GM18507 (cell line): ENCODE measurements at regions not wholly inside any gene's neighbourhood (a gene's known extent, or its start where the extent isn't known, plus 50 kb on each side); places are given as distances from the start of the nearest gene placed in this dataset.
"Not testable (repeated sequence)": the region's sequence is repeated elsewhere in the genome, so short reads cannot be mapped to it uniquely, and the experiment has no call there.

Experiments used
- DNase-seq: peaks from one replicate; pipeline ENCODE4 v3.0.0; 2011; ENCODE audit warnings: low read depth; ENCODE audit not compliant: insufficient read length; ENCODE audit errors: extremely low spot score
- FAIRE-seq: peaks from 2 replicates; lab custom pipeline; 2011; peaks lifted over from hg19 to GRCh38; lab: Jason Lieb, UNC

DNA sequence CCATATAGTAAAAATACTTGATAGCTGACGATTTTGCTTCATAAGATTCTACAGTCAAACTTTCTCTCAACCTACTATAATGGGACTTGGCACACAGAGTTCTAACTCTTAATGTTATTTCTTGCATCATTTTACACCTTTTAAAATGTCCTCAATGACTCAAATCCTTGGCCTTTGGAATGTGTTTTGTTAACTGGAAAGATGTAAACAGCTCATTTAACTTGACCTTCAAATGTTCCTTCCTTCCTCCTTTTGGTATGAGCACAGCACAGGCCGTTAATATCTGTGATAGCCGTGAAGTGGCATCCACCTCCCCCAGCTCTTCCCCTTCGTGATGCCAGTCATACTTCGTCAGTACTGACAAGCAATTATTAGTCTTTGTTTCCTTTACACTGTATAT, 972.0 kb upstream of the CITED2 start:
- DNase-seq (no peak), FAIRE-seq (no peak)

DNA sequence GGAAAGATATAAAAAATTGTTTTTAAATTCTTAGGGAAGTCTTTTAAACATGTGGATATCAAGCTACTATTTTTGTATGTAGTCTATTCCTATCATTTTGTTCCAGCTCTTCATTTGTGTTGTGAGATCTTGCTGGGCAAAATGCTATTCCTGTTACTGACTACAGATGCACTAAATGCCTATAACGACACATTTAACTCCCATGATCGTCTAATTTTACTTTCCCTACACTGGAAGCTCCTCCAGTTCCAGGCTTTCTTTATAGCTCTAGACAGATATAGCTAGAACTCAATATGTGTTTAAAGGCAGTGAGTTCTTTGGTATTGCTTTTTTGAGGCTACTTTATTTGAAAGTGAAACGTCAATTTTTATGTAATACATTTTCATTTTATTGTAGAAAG, 971.5 kb upstream of the CITED2 start:
- no peak for FAIRE-seq
- no peak for DNase-seq

DNA sequence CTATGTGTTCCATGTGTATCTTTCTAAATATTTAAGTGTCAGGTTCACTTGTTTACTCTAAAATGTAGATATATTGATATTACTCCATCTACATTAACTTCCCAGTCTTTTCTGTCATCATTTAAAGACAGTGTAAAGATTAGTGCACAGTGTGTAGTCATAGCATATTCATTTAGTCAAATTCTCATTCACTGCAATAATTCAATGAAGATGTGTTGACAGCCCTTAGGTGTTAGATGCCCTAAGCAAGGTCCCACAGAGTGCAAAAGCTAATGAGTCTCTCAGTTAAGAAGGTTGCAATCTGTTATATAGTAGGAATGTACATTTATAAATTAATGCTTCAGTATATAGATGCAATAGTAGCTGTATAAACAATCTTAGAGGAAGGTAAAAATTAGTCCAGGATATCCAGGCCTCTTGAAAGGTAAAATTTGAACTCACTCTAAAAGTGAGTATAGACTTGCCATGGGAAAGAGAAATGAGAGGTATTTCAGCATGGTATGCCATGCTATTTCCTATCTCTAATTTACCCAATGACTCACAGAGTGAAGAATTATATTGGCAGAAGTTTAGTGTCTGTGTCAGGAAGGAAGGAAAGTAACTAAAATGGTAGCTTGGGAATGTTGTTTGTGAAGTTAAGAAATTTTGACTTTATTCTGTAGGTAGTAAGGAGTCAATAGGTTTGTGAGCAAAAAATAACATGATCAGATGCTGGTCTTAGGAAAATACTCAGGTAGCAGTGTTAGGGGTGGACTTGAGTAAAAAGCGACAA, 969.9 kb upstream of the CITED2 start:
- DNase-seq, result no peak
- FAIRE-seq, result no peak

DNA sequence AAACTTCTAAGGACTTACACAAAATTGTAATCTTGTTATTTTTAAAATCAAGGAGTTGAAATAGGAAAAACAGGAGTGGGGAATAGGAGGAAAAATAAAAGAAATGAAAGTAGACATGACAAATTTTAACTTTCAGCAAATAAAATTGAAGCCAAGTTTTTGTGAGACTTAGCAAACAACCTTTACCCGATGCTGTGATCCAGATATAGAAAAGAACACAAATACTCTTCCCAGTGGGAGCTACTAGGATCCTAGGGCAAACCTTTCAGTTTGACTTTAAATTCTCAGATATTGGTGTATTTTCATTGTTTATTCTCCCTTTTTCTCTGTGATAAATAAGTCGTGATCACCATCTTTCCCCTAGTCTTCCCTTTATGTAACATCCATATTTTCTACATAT, 968.7 kb upstream of the CITED2 start:
- FAIRE-seq (no peak), DNase-seq (no peak)

DNA sequence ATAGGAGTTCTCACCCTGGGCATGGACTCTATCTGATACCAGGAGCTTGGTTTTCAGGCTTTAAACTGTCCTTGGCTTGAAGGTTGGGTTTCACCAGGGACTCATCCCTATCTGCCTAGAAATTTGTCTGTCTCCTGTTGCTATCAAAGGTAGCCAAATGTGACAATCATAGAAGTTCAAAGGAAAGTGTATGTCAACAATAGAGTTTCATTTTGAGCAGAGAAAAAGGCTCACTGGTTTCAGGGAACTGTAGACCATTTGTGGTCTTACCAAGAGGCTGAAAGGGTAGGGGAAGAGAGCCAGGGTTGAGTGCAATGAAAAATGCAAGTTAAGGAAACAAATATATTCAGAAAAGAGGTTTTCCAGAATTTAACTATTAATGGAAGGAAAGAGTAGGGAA, 966.8 kb upstream of the CITED2 start:
- FAIRE-seq (no peak), DNase-seq (no peak)

DNA sequence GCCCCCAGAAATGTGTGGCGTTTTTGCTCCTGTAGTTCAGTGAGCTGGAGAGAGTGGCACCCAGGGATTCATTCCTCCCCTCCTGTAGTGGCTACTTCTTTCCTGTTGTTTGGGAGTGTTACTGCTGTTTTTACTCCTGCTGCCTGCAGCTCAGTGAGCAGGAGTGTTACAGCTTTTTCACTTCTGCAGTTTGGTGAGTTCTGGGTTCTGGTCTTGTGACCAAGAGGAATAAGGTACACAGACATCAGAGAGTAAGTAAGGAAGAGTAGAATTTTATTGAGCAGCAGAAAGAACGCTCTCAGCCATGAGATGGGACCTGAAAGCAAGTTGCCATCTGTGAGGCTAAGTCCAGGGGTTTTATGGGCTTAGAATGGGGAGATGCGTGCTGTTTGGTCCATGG, 966.3 kb upstream of the CITED2 start:
- no peak for DNase-seq
- no peak for FAIRE-seq

DNA sequence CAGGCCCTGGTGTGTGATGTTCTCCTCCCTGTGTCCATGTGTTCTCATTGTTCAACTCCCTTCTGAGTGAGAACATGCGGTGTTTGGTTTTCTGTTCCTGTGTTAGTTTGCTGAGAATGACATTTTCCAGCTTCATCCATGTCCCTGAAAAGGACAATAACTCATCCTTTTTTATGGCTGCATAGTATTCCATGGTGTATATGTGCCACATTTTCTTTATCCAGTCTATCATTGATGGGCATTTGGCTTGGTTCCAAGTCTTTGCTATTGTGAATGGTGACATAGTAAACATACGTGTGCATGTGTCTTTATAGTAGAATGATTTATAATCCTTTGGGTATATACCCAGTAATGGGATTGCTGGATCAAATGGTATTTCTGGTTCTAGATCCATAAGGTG, 964.6 kb upstream of the CITED2 start:
- not testable (repeated sequence) for DNase-seq, FAIRE-seq

DNA sequence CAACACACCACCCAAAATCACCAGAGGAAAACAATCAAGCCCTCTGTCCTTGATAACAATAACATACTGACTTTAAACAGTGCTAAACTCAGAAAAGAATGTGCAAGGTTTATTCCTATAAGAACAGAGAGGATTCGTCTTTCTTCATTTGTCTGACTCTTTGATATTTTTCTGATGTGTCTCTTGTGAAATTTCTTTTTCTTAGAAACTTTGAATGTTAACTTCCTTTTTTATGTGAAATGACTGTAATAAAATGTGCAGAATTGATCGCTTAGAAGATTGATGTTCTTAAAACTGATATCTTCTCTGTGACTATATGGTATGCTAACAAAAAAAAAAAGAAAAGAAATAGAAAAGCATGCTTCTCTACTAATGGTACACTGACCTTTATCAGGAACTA, 947.4 kb upstream of the CITED2 start:
- FAIRE-seq (no peak), DNase-seq (no peak)

DNA sequence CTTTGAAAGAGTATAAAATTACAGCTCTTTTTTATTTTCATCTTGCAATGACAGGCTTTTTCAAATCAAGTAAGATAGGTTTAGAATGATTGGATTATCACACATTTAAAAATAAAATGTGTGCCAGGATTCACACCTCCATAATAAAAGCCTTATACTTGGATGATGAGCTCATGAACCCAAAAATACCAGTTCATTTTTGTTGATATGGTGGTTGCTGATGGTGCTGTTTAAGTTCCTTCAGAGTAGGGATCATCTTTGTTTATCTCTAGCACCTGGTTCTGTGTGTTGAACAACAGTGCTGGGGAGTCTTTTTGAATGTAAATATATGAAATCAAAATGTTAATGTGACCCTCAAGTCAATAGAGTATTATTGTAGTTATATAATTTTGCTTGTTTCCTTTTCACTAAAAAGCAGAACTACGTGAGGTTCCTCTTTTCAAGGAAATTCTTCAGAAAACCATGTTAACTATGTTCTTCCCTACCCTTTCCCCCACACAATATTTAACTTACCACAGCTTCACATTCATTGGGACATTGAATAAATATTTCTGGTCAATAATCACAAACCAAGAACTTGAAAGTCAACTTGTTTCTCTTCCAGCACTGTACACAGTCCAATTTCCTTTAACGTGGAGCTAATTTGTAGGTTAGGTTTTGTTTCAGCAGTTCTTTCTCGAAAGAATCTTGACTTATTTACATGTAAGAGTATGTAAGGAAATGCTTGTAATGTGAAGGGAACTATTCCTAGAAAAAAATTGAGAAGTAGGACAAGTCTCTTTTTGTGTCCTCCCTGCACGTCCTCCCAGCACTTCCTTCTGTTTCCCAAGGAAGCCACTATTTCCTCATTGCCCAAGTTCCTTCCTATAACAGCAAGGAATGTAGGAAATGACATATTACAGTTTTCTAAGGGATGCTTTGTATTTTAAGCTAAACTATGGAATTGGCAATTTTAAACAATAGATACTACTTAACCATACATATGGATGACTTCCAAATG, 945.9 kb upstream of the CITED2 start:
- FAIRE-seq (no peak), DNase-seq (no peak)

DNA sequence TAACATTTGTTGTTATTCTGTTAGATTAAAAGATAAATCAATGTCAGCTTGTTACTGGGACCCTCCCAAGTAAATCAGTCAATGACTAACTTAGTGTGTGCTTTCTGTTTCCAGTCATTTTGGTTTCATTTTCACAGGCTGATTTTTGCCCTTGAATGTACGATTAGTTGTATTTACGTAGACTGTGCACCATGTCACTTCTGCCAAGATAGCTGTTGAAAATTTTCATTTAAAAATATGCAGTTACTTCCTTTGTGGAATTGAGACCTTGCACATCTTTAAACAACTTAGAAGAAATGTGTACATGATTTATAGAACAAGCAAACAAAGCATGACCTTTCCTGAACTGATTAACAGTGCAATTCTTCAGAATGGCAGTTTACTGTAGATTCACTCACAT, 944.8 kb upstream of the CITED2 start:
- FAIRE-seq (no peak), DNase-seq (no peak)

DNA sequence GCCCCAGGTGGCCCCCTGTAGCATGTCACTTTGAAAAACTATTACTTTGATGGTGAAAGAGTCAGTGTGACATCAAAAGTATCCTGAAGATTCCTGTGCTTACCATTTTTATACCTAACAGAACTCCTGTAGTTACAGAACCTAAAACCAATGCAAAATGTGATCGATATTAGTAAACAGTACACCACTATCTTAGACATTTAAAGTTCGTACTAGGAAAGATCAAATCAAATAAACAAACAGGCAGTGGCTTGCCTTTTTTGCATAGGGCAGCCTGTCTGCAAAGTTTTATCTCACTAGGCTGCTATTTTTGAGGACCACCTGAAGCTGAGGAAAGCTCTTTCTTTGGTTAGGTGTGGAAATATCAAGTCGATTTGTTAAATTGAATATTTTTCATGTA, 944.0 kb upstream of the CITED2 start:
- FAIRE-seq (no peak), DNase-seq (no peak)

DNA sequence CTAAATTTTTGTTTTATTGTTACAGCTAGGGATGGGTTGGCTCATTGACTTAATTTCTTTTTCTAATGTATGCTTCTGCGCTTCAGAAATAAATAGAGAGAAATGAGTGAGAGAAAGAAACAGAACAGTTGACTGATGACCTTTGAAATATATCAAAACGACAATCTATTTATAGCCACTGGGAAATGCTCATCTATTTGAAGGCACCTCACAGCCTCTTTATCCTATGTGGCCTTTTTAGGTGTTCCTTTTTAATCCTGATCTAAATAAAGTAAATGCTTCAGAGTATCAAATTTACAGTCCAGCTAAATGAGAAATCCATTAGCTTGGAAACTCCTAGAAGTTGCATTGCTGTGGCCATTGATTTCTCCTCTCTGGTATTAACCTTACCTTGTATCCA, 943.5 kb upstream of the CITED2 start:
- FAIRE-seq, result no peak
- no peak for DNase-seq

DNA sequence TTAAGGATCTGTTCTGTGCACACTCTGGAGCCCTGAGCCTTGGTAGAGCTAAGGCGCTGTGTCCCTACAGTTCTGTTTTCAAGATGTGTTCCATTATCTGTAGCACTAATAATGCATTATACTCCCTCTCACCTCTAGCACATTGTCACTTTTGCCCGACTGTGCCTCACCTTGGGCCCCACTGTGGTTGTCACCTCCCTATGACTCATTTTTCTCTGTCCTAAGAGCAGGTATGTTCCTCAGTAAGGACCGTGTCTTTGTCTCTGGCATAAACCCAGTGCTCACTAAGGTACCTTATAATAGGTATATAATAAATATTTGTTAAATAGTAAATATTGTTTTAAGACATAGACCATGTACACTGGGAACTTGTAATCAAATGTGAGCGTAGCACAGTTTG, 942.5 kb upstream of the CITED2 start:
- DNase-seq (no peak), FAIRE-seq (no peak)

DNA sequence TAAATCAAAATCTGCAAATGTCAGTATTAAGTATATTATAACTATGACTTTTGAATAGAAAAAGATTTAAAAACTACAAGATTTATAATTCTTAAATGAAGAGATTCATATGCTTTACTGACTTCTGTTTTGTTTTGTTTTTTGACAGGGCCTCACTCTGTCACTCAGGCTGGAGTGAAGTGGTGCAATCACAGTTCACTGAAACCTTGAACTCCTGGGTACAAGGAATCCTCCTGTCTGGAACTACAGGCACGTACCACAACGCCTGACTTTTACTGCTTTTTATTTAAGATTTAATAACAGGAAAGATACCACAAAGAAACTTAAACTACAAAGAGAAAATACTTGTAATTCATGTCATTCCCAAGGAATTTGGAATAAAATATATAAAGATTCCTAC, 940.2 kb upstream of the CITED2 start:
- no peak for FAIRE-seq
- no peak for DNase-seq

DNA sequence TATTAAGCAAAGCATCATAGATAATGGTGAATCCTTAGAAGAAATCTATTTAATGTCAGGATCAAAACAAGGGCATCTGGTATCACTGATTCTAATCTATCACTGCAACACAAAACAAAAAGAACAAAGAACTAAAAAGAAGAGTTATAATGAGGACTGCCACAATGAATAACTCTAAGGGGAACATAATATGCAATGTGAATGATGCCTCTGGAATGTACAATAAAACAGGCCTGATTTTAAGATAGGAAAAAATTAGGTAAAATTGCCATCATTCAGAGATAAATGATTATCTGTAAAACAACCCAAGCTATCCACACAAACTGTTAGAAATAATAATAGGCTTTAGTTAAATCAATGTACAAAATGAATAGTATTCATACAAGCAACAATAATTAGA, 936.7 kb upstream of the CITED2 start:
- no peak for DNase-seq
- no peak for FAIRE-seq

DNA sequence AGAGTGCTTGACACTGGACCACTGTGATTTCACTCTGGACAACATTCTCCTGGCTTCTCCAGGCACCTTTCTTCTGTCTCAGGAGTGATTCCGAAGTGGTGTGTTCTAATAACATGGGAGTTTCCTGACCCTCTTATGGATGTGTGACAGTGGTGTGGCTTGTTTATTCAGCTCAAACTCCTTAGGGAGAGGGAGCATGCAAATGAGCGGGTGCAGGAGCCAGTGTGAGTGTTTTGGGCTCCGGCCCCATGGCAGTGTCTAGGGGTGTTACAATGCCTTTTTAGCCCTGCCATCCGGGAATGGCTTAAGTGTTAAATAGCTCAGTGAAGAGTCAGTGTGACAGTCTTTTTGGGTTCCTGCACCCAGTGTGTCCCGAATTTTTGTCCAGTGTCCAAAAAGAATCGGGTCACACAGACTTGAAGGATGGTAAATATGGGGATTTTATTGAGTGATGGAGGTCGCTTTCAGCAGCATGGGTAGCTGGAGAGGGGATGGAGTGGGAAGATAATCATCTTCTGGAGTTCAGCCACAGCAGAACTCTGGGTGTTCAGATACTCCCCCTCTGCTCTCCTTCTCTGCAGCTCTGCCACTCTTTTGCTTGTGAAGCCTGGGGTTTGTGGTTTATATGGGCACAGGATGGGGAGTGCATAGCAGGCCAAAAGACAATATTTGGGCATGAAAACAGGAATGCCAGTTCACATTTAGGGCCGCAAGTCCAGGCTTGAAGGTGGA, 928.9 kb upstream of the CITED2 start:
- DNase-seq (no peak), FAIRE-seq (no peak)

DNA sequence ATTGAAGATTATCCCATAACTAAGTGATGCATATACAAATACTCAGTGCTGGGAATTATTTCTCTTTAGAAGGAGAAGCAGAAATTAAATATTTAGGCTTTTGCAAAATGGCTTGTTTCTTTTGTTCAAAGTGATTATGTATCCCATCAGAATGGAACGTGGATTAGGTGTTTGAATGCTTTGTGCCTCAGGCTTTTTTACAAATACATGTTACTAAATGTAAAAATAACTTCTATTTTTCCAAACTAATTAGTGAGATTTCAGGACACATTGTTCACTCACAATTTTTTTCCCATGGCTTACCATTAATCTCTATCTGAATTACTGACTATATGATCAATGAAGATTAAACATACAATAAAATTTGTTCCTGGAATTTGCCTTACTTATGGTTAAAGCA, 925.9 kb upstream of the CITED2 start:
- no peak for DNase-seq
- no peak for FAIRE-seq

DNA sequence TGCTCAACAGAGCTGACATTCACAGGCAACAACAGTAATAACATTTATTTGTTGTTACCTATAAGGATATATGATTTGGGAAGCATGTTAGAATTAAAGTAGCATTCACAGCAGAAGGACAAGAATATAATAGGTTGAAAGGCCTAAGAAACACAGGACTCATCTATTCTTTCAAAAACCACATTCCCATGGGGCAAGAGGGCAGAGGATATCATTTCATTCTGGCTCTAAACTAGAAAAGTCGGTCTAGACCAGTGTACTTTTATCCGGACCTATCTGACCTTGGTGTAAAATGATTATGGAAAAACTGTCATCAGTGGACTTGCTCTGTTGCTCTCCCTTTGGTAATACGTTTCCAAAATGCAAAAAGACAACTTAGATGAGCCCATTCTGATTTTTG, 914.7 kb upstream of the CITED2 start:
- no peak for FAIRE-seq
- DNase-seq, result no peak

DNA sequence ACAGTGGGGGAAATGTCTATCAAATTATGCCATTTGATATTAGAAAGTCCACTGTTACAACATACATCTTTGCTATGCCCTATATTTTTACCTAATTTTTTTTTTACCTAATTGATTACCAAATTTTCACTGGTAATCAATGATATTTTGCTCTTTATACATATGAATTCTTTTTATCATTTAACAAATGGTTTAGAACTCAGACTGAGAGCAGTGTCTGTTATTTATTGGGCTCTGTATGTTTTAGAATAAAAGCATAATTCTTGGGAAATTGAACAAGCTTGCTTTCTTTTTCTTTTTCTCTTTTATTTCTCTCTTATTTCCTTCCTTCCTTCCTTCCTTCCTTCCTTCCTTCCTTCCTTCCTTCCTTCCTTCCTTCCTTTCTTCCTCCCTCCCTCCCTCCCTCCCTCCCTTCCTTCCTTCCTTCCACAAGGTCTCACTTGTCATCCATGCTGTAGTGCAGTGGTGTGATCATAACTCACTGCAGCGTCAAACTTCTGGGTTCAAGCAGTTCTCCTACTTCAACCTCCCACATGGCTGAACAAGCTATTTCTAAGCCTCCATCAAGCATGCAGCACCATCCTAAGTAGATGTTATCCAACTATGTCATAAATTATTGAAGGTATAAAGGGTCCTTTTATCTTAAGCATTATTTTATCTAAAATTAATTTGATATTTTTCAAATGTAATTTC, 911.7 kb upstream of the CITED2 start:
- DNase-seq (no peak), FAIRE-seq (no peak)

DNA sequence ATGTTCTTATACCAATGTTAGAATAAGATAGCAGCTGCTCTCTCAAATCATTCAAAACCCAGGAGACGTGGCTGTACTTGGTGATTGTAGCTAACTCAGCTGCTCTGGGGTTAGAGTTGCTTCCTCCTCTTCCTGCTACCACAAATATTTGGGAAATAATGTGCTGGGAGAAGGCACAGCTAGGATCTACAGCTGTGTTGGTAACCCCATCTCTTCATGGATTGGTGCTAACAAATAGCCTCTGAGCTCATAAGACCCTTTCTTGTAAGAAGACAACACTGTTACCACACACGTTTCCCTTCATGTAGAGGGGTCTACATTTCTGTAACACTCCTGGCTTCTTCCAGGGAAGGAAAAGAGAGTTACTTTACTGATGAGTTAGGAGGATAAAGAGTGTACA, 911.0 kb upstream of the CITED2 start:
- no peak for DNase-seq
- FAIRE-seq, result no peak
